LNCaP clone FGC (cell line): ENCODE measurements at regions not wholly inside any gene's neighbourhood (a gene's known extent, or its start where the extent isn't known, plus 50 kb on each side); places are given as distances from the start of the nearest gene placed in this dataset.

ENCODE experiments used
- DNase-seq: peaks from one replicate; pipeline ENCODE4 v3.0.0-alpha.2; 2011; ENCODE audit warnings: low read depth
- H3K4me3 ChIP-seq: 2 replicates; pipeline ENCODE4 v1.5.1; 2011; ENCODE audit warnings: mild to moderate bottlenecking, low read depth, low read length, control low read depth
- CTCF ChIP-seq: IDR thresholded peaks from 2 replicates; pipeline ENCODE4 v1.5.1; 2012; ENCODE audit warnings: mild to moderate bottlenecking; ENCODE audit not compliant: control insufficient read depth, insufficient read depth; ENCODE audit errors: extremely low read depth

- no peak overlapping the region for H3K4me3 ChIP-seq
- no peak for TF ChIP-seq CTCF
- DNase-seq: no peak
These were observed 151.4 kb upstream of the PAPPA start for GRCh38 chr9:116002181-116002580.

- peak; percentile 72 for DNase-seq
- H3K4me3 ChIP-seq: no peak overlapping the region
- no peak for TF ChIP-seq CTCF
These were observed 151.0 kb upstream of the PAPPA start for GRCh38 chr9:116002624-116003023.

- no peak overlapping the region for H3K4me3 ChIP-seq
- DNase-seq: no peak
- no peak for TF ChIP-seq CTCF
These were observed 150.2 kb upstream of the PAPPA start for GRCh38 chr9:116003397-116003796.

- H3K4me3 ChIP-seq: no peak overlapping the region
- no peak for TF ChIP-seq CTCF
- no peak for DNase-seq
These were observed 148.4 kb upstream of the PAPPA start for GRCh38 chr9:116005205-116005604.

- no peak overlapping the region for H3K4me3 ChIP-seq
- no peak for TF ChIP-seq CTCF
- no peak for DNase-seq
These were observed 145.8 kb upstream of the PAPPA start for GRCh38 chr9:116007824-116008223.

GRCh38 chr9:116008278-116008677, 145.3 kb upstream of the PAPPA start:
- no peak overlapping the region for H3K4me3 ChIP-seq
- no peak for TF ChIP-seq CTCF
- no peak for DNase-seq

- no peak for DNase-seq
- H3K4me3 ChIP-seq: no peak overlapping the region
- TF ChIP-seq CTCF: no peak
These were observed 144.2 kb upstream of the PAPPA start for GRCh38 chr9:116009420-116009819.
